ENCODE measurements at regions not wholly inside any gene's neighbourhood (a gene's known extent, or its start where the extent isn't known, plus 50 kb on each side); places are given as distances from the start of the nearest gene placed in this dataset.

- TF ChIP-seq REST (IDR thresholded peaks at IDR 0.05; ENCODE audit: insufficient read depth in 1 of 2, low read depth in 2 of 2, low read length in 1 of 2) = no peak
- no peak for TF ChIP-seq CTCF (IDR thresholded peaks at IDR 0.05)
- no peak for TF ChIP-seq POLR2AphosphoS5 (IDR thresholded peaks at IDR 0.05; ENCODE audit: low read depth, low read length)
- TF ChIP-seq SIN3A (IDR thresholded peaks at IDR 0.05; ENCODE audit: borderline replicate concordance, insufficient read depth, low read depth, low read length) = no peak
- no peak for TF ChIP-seq TCF7L2 (IDR thresholded peaks at IDR 0.05; ENCODE audit: low read depth, low read length)
Measured at GRCh38 chr12:66739940-66740651, 61.2 kb upstream of the GRIP1 start.

All from Panc1 (cell line).